ENCODE measurements at regions not wholly inside any gene's neighbourhood (a gene's known extent, or its start where the extent isn't known, plus 50 kb on each side); places are given as distances from the start of the nearest gene placed in this dataset.

- Histone ChIP-seq H3K4me3 (replicated peaks in 1 of 4; ENCODE audit: control extremely low read depth in 1 of 4, insufficient read depth in 1 of 4, low read depth in 3 of 4, low read length in 4 of 4) (no peak overlapping the region), H4K20me1 (ENCODE audit: control insufficient read depth, extremely low read depth, insufficient read depth, low read length) (no peaks in the 10 kb centered on the region), H3K27ac (ENCODE audit: insufficient read depth, low read length) (no peak overlapping the region), H3K9me3 (ENCODE audit: control insufficient read depth, insufficient read depth, low read depth, low read length) (no peaks in the 10 kb centered on the region), H3K79me2 (ENCODE audit: control insufficient read depth, insufficient read depth, low read length) (no peaks in the 10 kb centered on the region), H3K36me3 (ENCODE audit: control insufficient read depth, insufficient read depth, low read length) (no peaks in the 10 kb centered on the region), H3K4me2 (ENCODE audit: extremely low read depth, insufficient read depth, low read length) (peak overlapping the region; percentile 36), H2AFZ (ENCODE audit: low read length) (peak overlapping the region; percentile 25), H3K9ac (ENCODE audit: insufficient read depth, low read length) (no peak overlapping the region), H3K4me1 (ENCODE audit: control insufficient read depth, extremely low read depth, insufficient read depth, low read length) (no peaks in the 10 kb centered on the region), H3K27me3 (ENCODE audit: control insufficient read depth, insufficient read depth, low read length) (no peaks in the 10 kb centered on the region)
- DNase-seq (ENCODE audit: low read depth in 2 of 2), result peak; percentile 94 to 99
- no peak for TF ChIP-seq EZH2 (IDR thresholded peaks at IDR 0.05; ENCODE audit: low read length, missing control alignments)
- TF ChIP-seq, protein P1, sequence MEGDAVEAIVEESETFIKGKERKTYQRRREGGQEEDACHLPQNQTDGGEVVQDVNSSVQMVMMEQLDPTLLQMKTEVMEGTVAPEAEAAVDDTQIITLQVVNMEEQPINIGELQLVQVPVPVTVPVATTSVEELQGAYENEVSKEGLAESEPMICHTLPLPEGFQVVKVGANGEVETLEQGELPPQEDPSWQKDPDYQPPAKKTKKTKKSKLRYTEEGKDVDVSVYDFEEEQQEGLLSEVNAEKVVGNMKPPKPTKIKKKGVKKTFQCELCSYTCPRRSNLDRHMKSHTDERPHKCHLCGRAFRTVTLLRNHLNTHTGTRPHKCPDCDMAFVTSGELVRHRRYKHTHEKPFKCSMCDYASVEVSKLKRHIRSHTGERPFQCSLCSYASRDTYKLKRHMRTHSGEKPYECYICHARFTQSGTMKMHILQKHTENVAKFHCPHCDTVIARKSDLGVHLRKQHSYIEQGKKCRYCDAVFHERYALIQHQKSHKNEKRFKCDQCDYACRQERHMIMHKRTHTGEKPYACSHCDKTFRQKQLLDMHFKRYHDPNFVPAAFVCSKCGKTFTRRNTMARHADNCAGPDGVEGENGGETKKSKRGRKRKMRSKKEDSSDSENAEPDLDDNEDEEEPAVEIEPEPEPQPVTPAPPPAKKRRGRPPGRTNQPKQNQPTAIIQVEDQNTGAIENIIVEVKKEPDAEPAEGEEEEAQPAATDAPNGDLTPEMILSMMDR (conservative IDR thresholded peaks at IDR 0.05 in 1 of 2, IDR thresholded peaks at IDR 0.05 in 1 of 2; ENCODE audit: low read depth in 1 of 2, low read length in 2 of 2), result no peak
Measured at GRCh38 chr15:95247071-95247984, 1016.0 kb downstream of the MCTP2 start.

- no peak for TF ChIP-seq EZH2 (IDR thresholded peaks at IDR 0.05; ENCODE audit: low read length, missing control alignments)
- TF ChIP-seq, protein P1 (conservative IDR thresholded peaks at IDR 0.05 in 1 of 2, IDR thresholded peaks at IDR 0.05 in 1 of 2; ENCODE audit: low read depth in 1 of 2, low read length in 2 of 2), result no peak
- H3K79me2 ChIP-seq (ENCODE audit: control insufficient read depth, insufficient read depth, low read length), result no peaks in the 10 kb centered on the region
Measured at GRCh38 chr15:95249524-95249923, 1018.2 kb downstream of the MCTP2 start.

DNA sequence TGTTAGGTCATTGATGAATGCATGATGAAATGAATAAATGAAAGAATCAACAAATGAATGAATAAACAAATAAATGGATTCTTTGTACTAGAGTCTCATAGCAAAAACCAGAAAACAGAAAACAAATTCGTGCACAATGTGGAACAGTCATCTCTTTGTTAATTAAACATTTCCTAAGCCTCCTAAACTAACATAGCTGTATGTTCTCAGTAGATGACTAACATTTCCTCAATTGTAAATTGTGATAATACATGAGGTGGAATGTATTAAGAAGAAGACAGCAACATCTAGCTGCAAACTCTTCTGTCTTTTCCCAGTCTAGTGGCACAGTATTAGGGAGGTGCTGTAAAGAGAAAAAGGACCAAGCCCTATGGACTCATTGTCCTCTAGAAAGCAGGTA lies 1021.0 kb downstream of the MCTP2 start:
- Histone ChIP-seq H3K9me3 (ENCODE audit: control insufficient read depth, insufficient read depth, low read depth, low read length) (no peaks in the 10 kb centered on the region), H3K9ac (ENCODE audit: insufficient read depth, low read length) (no peak overlapping the region), H3K36me3 (ENCODE audit: control insufficient read depth, insufficient read depth, low read length) (no peaks in the 10 kb centered on the region), H3K27ac (ENCODE audit: insufficient read depth, low read length) (no peak overlapping the region), H3K27me3 (ENCODE audit: control insufficient read depth, insufficient read depth, low read length) (no peaks in the 10 kb centered on the region), H3K4me1 (ENCODE audit: control insufficient read depth, extremely low read depth, insufficient read depth, low read length) (peaks cover 3% of the 10 kb centered on the region), H3K4me3 (replicated peaks in 1 of 4; ENCODE audit: control extremely low read depth in 1 of 4, insufficient read depth in 1 of 4, low read depth in 3 of 4, low read length in 4 of 4) (no peak overlapping the region), H2AFZ (ENCODE audit: low read length) (no peak overlapping the region), H3K4me2 (ENCODE audit: extremely low read depth, insufficient read depth, low read length) (no peak overlapping the region), H4K20me1 (ENCODE audit: control insufficient read depth, extremely low read depth, insufficient read depth, low read length) (no peaks in the 10 kb centered on the region), H3K79me2 (ENCODE audit: control insufficient read depth, insufficient read depth, low read length) (no peaks in the 10 kb centered on the region)
- DNase-seq (ENCODE audit: low read depth in 2 of 2), result peak in 1 of 2 donors; percentile 22
- TF ChIP-seq, protein P1 (conservative IDR thresholded peaks at IDR 0.05 in 1 of 2, IDR thresholded peaks at IDR 0.05 in 1 of 2; ENCODE audit: low read depth in 1 of 2, low read length in 2 of 2), result no peak
- no peak for TF ChIP-seq EZH2 (IDR thresholded peaks at IDR 0.05; ENCODE audit: low read length, missing control alignments)

More at GRCh38 chr15:95249524-95249923, 1018.2 kb downstream of the MCTP2 start:
- no peak overlapping the region for H2AFZ ChIP-seq (ENCODE audit: low read length)
- H3K36me3 ChIP-seq (ENCODE audit: control insufficient read depth, insufficient read depth, low read length), result no peaks in the 10 kb centered on the region
- H3K4me1 ChIP-seq (ENCODE audit: control insufficient read depth, extremely low read depth, insufficient read depth, low read length), result peaks cover 3% of the 10 kb centered on the region
- no peak overlapping the region for H3K27ac ChIP-seq (ENCODE audit: insufficient read depth, low read length)
- no peak overlapping the region for H3K9ac ChIP-seq (ENCODE audit: insufficient read depth, low read length)
- no peak overlapping the region for H3K4me2 ChIP-seq (ENCODE audit: extremely low read depth, insufficient read depth, low read length)
- no peaks in the 10 kb centered on the region for H3K27me3 ChIP-seq (ENCODE audit: control insufficient read depth, insufficient read depth, low read length)
- H4K20me1 ChIP-seq (ENCODE audit: control insufficient read depth, extremely low read depth, insufficient read depth, low read length), result no peaks in the 10 kb centered on the region
- no peak for DNase-seq (ENCODE audit: low read depth in 2 of 2)
- no peaks in the 10 kb centered on the region for H3K9me3 ChIP-seq (ENCODE audit: control insufficient read depth, insufficient read depth, low read depth, low read length)
- H3K4me3 ChIP-seq (replicated peaks in 1 of 4; ENCODE audit: control extremely low read depth in 1 of 4, insufficient read depth in 1 of 4, low read depth in 3 of 4, low read length in 4 of 4), result no peak overlapping the region

All from fibroblast of lung (primary cell).